ENCODE measurements at regions not wholly inside any gene's neighbourhood (a gene's known extent, or its start where the extent isn't known, plus 50 kb on each side); places are given as distances from the start of the nearest gene placed in this dataset.
"Not testable (repeated sequence)": the region's sequence is repeated elsewhere in the genome, so short reads cannot be mapped to it uniquely, and the experiment has no call there.

- H3F3A ChIP-seq (replicated peaks; ENCODE audit: insufficient read depth) = no peaks in the 10 kb centered on the region
- no peak overlapping the region for H3K4me3 ChIP-seq (ENCODE audit: low read depth in 2 of 2, low read length in 1 of 2)
- H3K9me2 ChIP-seq = no peaks in the 10 kb centered on the region
- ChIA-PET POLR2A (no interaction called here), CTCF (no interaction called here)
- no peaks in the 10 kb centered on the region for H3K36me3 ChIP-seq (replicated peaks in 1 of 2; ENCODE audit: control insufficient read depth in 1 of 2, insufficient read depth in 2 of 2, low read length in 1 of 2)
- no peaks in the 10 kb centered on the region for H3K27me3 ChIP-seq (ENCODE audit: insufficient read depth)
- H4K20me1 ChIP-seq (ENCODE audit: insufficient read depth) = no peaks in the 10 kb centered on the region
- H3K9ac ChIP-seq = no peak overlapping the region
- WGBS (ENCODE audit: low lambda C conversion rate) = 82% methylated on average over 8 of the region's 8 CpGs
- H3K4me1 ChIP-seq (ENCODE audit: control insufficient read depth in 1 of 2, insufficient read depth in 2 of 2, low read depth in 1 of 2, low read length in 1 of 2) = no peaks in the 10 kb centered on the region
- H3K4me2 ChIP-seq = no peak overlapping the region
- H3K9me3 ChIP-seq = no peaks in the 10 kb centered on the region
- H2AFZ ChIP-seq (ENCODE audit: low read depth) = no peak overlapping the region
- no peak for DNase-seq
- TF ChIP-seq RCOR1 (IDR thresholded peaks at IDR 0.05; ENCODE audit: low read length) = no peak
- TF ChIP-seq MAX (IDR thresholded peaks at IDR 0.05; ENCODE audit: low read depth) = no peak
- no peaks in the 10 kb centered on the region for H3K79me2 ChIP-seq (ENCODE audit: insufficient read depth)
- no peak overlapping the region for H3K27ac ChIP-seq (ENCODE audit: low read depth in 2 of 2, low read length in 1 of 2)
These were observed 256.1 kb upstream of the PTBP2 start for GRCh38 chr1:96465441-96465840.

GRCh38 chr1:96466842-96467241, 254.7 kb upstream of the PTBP2 start:
- H3K36me3 ChIP-seq (replicated peaks in 1 of 2; ENCODE audit: control insufficient read depth in 1 of 2, insufficient read depth in 2 of 2, low read length in 1 of 2) = no peaks in the 10 kb centered on the region
- H3K4me3 ChIP-seq (ENCODE audit: low read depth in 2 of 2, low read length in 1 of 2) = no peak overlapping the region
- no peaks in the 10 kb centered on the region for H3K9me3 ChIP-seq
- no peaks in the 10 kb centered on the region for H3F3A ChIP-seq (replicated peaks; ENCODE audit: insufficient read depth)
- H2AFZ ChIP-seq (ENCODE audit: low read depth) = no peak overlapping the region
- no peaks in the 10 kb centered on the region for H3K27me3 ChIP-seq (ENCODE audit: insufficient read depth)
- no peak overlapping the region for H3K4me2 ChIP-seq
- H3K27ac ChIP-seq (ENCODE audit: low read depth in 2 of 2, low read length in 1 of 2) = no peak overlapping the region
- no peaks in the 10 kb centered on the region for H4K20me1 ChIP-seq (ENCODE audit: insufficient read depth)
- no peak overlapping the region for H3K9ac ChIP-seq
- H3K9me2 ChIP-seq = no peaks in the 10 kb centered on the region
- H3K79me2 ChIP-seq (ENCODE audit: insufficient read depth) = no peaks in the 10 kb centered on the region
- H3K4me1 ChIP-seq (ENCODE audit: control insufficient read depth in 1 of 2, insufficient read depth in 2 of 2, low read depth in 1 of 2, low read length in 1 of 2) = no peaks in the 10 kb centered on the region
- no peak for TF ChIP-seq CHD2 (IDR thresholded peaks at IDR 0.05; ENCODE audit: low read length, partially characterized antibody)
- no peak for TF ChIP-seq GABPA (IDR thresholded peaks at IDR 0.05; ENCODE audit: low read depth)
- no peak for TF ChIP-seq IRF3 (IDR thresholded peaks at IDR 0.05; ENCODE audit: low read depth, low read length)
- TF ChIP-seq USF1 (IDR thresholded peaks at IDR 0.05; ENCODE audit: borderline replicate concordance, low read depth) = no peak
- no peak for TF ChIP-seq NFIC (IDR thresholded peaks at IDR 0.05; ENCODE audit: borderline replicate concordance)
- no peak for TF ChIP-seq POLR2AphosphoS5 (IDR thresholded peaks at IDR 0.05; ENCODE audit: low read depth, low read length)
- 32% methylated on average over 1 of the region's 1 CpG for WGBS (ENCODE audit: low lambda C conversion rate)
- ChIA-PET CTCF (no interaction called here), POLR2A (no interaction called here)
- DNase-seq = no peak

- H3K79me2 ChIP-seq (ENCODE audit: insufficient read depth); H3K4me2 ChIP-seq; H3F3A ChIP-seq (replicated peaks; ENCODE audit: insufficient read depth); H4K20me1 ChIP-seq (ENCODE audit: insufficient read depth); H3K4me1 ChIP-seq (ENCODE audit: control insufficient read depth in 1 of 2, insufficient read depth in 2 of 2, low read depth in 1 of 2, low read length in 1 of 2); H3K27ac ChIP-seq (ENCODE audit: low read depth in 2 of 2, low read length in 1 of 2); H3K9me2 ChIP-seq; H3K9me3 ChIP-seq; H3K36me3 ChIP-seq (replicated peaks in 1 of 2; ENCODE audit: control insufficient read depth in 1 of 2, insufficient read depth in 2 of 2, low read length in 1 of 2); DNase-seq; H2AFZ ChIP-seq (ENCODE audit: low read depth); H3K27me3 ChIP-seq (ENCODE audit: insufficient read depth); H3K9ac ChIP-seq; CTCF ChIA-PET; H3K4me3 ChIP-seq (ENCODE audit: low read depth in 2 of 2, low read length in 1 of 2); POLR2A ChIA-PET: not testable (repeated sequence)
- WGBS (ENCODE audit: low lambda C conversion rate) = 85% methylated on average over 5 of the region's 24 CpGs
These were observed 251.9 kb upstream of the PTBP2 start for GRCh38 chr1:96469726-96470125.

All from SK-N-SH (cell line).